ENCODE measurements at regions not wholly inside any gene's neighbourhood (a gene's known extent, or its start where the extent isn't known, plus 50 kb on each side); places are given as distances from the start of the nearest gene placed in this dataset.

GRCh38 chr3:102791641-102792589, 357.1 kb downstream of the ZPLD1 start:
- TF ChIP-seq MAX (IDR thresholded peaks at IDR 0.05; ENCODE audit: low read depth, low read length) (no peak), CTCF (IDR thresholded peaks at IDR 0.05; ENCODE audit: low read depth, low read length) (no peak), POLR2A (IDR thresholded peaks at IDR 0.05; ENCODE audit: extremely low read depth, insufficient read length) (no peak), MYC (IDR thresholded peaks at IDR 0.05; ENCODE audit: low read depth, low read length) (no peak)
- no peak overlapping the region for H3K4me3 ChIP-seq (ENCODE audit: low read depth, low read length)
- DNase-seq (ENCODE audit: low read depth), result no peak

GRCh38 chr3:102796804-102797203, 362.0 kb downstream of the ZPLD1 start:
- no peak for TF ChIP-seq MAX (IDR thresholded peaks at IDR 0.05; ENCODE audit: low read depth, low read length)
- DNase-seq (ENCODE audit: low read depth), result no peak
- H3K4me3 ChIP-seq (ENCODE audit: low read depth, low read length), result no peak overlapping the region

- H3K4me3 ChIP-seq (ENCODE audit: low read depth, low read length), result no peak overlapping the region
- TF ChIP-seq CTCF (IDR thresholded peaks at IDR 0.05; ENCODE audit: low read depth, low read length) (no peak), MYC (IDR thresholded peaks at IDR 0.05; ENCODE audit: low read depth, low read length) (no peak), MAX (IDR thresholded peaks at IDR 0.05; ENCODE audit: low read depth, low read length) (no peak), POLR2A (IDR thresholded peaks at IDR 0.05; ENCODE audit: extremely low read depth, insufficient read length) (no peak)
- no peak for DNase-seq (ENCODE audit: low read depth)
These were observed 368.1 kb downstream of the ZPLD1 start for GRCh38 chr3:102802819-102803420.

GRCh38 chr3:102810937-102811336, 376.1 kb downstream of the ZPLD1 start:
- H3K4me3 ChIP-seq (ENCODE audit: low read depth, low read length), result no peak overlapping the region
- no peak for DNase-seq (ENCODE audit: low read depth)
- TF ChIP-seq POLR2A (IDR thresholded peaks at IDR 0.05; ENCODE audit: extremely low read depth, insufficient read length) (no peak), MAX (IDR thresholded peaks at IDR 0.05; ENCODE audit: low read depth, low read length) (no peak), CTCF (IDR thresholded peaks at IDR 0.05; ENCODE audit: low read depth, low read length) (no peak), MYC (IDR thresholded peaks at IDR 0.05; ENCODE audit: low read depth, low read length) (no peak)

GRCh38 chr3:102826636-102827035, 391.8 kb downstream of the ZPLD1 start:
- TF ChIP-seq MAX (IDR thresholded peaks at IDR 0.05; ENCODE audit: low read depth, low read length) (no peak), CTCF (IDR thresholded peaks at IDR 0.05; ENCODE audit: low read depth, low read length) (no peak), POLR2A (IDR thresholded peaks at IDR 0.05; ENCODE audit: extremely low read depth, insufficient read length) (no peak), MYC (IDR thresholded peaks at IDR 0.05; ENCODE audit: low read depth, low read length) (no peak)
- no peak overlapping the region for H3K4me3 ChIP-seq (ENCODE audit: low read depth, low read length)
- DNase-seq (ENCODE audit: low read depth), result no peak

GRCh38 chr3:102827386-102827785, 392.6 kb downstream of the ZPLD1 start:
- no peak for DNase-seq (ENCODE audit: low read depth)

More at GRCh38 chr3:102827386-102827785, 392.6 kb downstream of the ZPLD1 start:
- TF ChIP-seq CTCF (IDR thresholded peaks at IDR 0.05; ENCODE audit: low read depth, low read length) (no peak), MAX (IDR thresholded peaks at IDR 0.05; ENCODE audit: low read depth, low read length) (no peak), MYC (IDR thresholded peaks at IDR 0.05; ENCODE audit: low read depth, low read length) (no peak), POLR2A (IDR thresholded peaks at IDR 0.05; ENCODE audit: extremely low read depth, insufficient read length) (no peak)
- H3K4me3 ChIP-seq (ENCODE audit: low read depth, low read length), result no peak overlapping the region

All from NB4 (cell line).